ENCODE measurements at regions not wholly inside any gene's neighbourhood (a gene's known extent, or its start where the extent isn't known, plus 50 kb on each side); places are given as distances from the start of the nearest gene placed in this dataset.

GRCh38 chr19:31629579-31630363, 280.5 kb upstream of the TSHZ3 start:
- DNase-seq (ENCODE audit: insufficient read length, low spot score) (no peak), FAIRE-seq (no peak)

DNA sequence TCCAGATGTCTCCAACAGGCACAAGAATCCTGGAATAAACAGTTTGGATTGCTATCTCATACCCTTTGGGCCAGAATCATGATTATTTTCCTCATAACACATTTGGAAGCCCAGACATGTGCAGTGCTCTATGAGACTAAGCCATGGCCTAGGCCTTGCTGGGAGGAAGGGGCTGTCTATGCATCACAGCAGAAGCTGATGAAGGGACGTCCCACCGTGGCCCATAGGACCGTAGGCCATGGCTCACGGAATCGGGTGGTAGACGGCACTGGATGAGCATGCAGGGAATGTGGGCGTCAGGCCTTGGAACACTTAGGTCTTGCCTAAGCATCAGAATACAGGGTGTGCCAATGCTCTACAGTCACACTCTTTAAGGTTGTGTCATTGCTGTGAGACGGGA, 283.8 kb upstream of the TSHZ3 start:
- FAIRE-seq, result no peak
- no peak for DNase-seq (ENCODE audit: insufficient read length, low spot score)
- TF ChIP-seq PAX5 (IDR thresholded peaks at IDR 0.05; ENCODE audit: insufficient read depth, low read length, severe bottlenecking) (no peak), POLR2AphosphoS5 (IDR thresholded peaks at IDR 0.05; ENCODE audit: low read depth, low read length) (no peak), POLR2A (IDR thresholded peaks at IDR 0.05; ENCODE audit: low read depth, low read length) (no peak), TAF1 (IDR thresholded peaks at IDR 0.05; ENCODE audit: low read depth, low read length) (no peak), POU2F2 (IDR thresholded peaks at IDR 0.05; ENCODE audit: low read depth, low read length) (no peak), SPI1 (IDR thresholded peaks at IDR 0.05; ENCODE audit: low read depth, low read length) (no peak)

More at GRCh38 chr19:31629579-31630363, 280.5 kb upstream of the TSHZ3 start:
- no peak for TF ChIP-seq POU2F2 (IDR thresholded peaks at IDR 0.05; ENCODE audit: low read depth, low read length)
- no peak for TF ChIP-seq POLR2AphosphoS5 (IDR thresholded peaks at IDR 0.05; ENCODE audit: low read depth, low read length)
- TF ChIP-seq POLR2A (IDR thresholded peaks at IDR 0.05; ENCODE audit: low read depth, low read length), result no peak
- TF ChIP-seq PAX5 (IDR thresholded peaks at IDR 0.05; ENCODE audit: insufficient read depth, low read length, severe bottlenecking), result no peak
- TF ChIP-seq TAF1 (IDR thresholded peaks at IDR 0.05; ENCODE audit: low read depth, low read length), result no peak
- no peak for TF ChIP-seq SPI1 (IDR thresholded peaks at IDR 0.05; ENCODE audit: low read depth, low read length)

DNA sequence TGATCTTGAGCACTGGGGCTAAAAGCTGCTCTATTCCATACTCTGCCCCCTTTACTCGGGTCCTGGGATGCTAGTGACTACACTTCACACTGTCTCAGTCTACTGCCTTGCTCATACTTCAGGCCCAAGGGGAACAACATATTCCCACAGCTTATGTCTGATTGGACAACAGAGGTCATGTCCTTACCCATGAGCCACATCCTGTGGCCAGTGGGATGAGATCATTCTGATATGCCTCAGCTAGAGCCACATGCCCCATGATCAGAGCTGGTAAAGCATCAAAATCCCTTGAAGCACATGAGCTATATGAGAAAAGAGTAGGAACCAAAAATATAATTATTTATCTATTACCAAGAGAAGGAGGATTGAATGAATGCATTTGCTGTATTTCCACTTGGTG, 290.1 kb upstream of the TSHZ3 start:
- TF ChIP-seq SPI1 (IDR thresholded peaks at IDR 0.05; ENCODE audit: low read depth, low read length), result no peak
- TF ChIP-seq PAX5 (IDR thresholded peaks at IDR 0.05; ENCODE audit: insufficient read depth, low read length, severe bottlenecking), result no peak
- no peak for DNase-seq (ENCODE audit: insufficient read length, low spot score)
- no peak for FAIRE-seq

DNA sequence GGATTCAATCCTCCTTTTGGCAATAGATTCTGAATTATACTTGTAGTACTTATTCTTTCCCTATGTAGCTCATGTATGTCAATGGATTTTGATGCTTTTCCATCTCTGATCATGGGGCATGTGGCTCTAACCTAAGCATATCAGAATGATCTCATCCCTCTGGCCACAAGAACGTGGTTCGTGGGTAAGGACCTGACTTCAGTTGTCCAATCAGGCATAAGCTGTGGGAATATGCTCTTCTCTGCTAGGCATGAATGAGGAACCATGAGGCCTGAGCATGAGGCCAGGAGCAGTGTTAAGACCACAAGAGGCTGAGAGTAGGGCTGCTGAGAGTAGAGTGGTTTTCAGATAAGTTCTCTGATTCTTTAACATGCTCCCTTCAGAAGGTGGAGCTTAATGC, 292.4 kb upstream of the TSHZ3 start:
- no peak for FAIRE-seq
- DNase-seq (ENCODE audit: insufficient read length, low spot score), result no peak
- TF ChIP-seq SPI1 (IDR thresholded peaks at IDR 0.05; ENCODE audit: low read depth, low read length) (no peak), POU2F2 (IDR thresholded peaks at IDR 0.05; ENCODE audit: low read depth, low read length) (no peak), POLR2AphosphoS5 (IDR thresholded peaks at IDR 0.05; ENCODE audit: low read depth, low read length) (no peak), TAF1 (IDR thresholded peaks at IDR 0.05; ENCODE audit: low read depth, low read length) (no peak), PAX5 (IDR thresholded peaks at IDR 0.05; ENCODE audit: insufficient read depth, low read length, severe bottlenecking) (no peak)

DNA sequence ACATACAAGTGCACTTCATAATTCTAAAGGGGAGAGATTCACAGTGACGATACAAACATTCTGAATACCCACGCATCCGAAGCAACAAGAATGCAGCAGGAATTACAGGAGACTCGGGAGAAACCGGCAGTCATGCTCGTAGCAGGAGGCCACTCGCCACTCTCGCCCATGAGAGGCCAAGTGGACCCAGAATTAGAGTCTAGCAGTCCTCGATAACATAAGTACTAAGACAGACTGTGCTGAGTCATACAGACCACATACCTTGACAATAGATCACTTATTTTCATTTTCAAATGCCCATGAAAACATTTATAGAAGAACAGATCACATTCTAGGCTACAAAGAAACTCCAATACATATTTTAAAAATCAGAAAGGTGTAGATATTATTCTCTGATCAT, 299.1 kb upstream of the TSHZ3 start:
- no peak for FAIRE-seq
- TF ChIP-seq TAF1 (IDR thresholded peaks at IDR 0.05; ENCODE audit: low read depth, low read length) (no peak), POLR2AphosphoS5 (IDR thresholded peaks at IDR 0.05; ENCODE audit: low read depth, low read length) (no peak), POU2F2 (IDR thresholded peaks at IDR 0.05; ENCODE audit: low read depth, low read length) (no peak), PAX5 (IDR thresholded peaks at IDR 0.05; ENCODE audit: insufficient read depth, low read length, severe bottlenecking) (no peak), SPI1 (IDR thresholded peaks at IDR 0.05; ENCODE audit: low read depth, low read length) (no peak), POLR2A (IDR thresholded peaks at IDR 0.05; ENCODE audit: low read depth, low read length) (no peak)
- DNase-seq (ENCODE audit: insufficient read length, low spot score), result no peak

DNA sequence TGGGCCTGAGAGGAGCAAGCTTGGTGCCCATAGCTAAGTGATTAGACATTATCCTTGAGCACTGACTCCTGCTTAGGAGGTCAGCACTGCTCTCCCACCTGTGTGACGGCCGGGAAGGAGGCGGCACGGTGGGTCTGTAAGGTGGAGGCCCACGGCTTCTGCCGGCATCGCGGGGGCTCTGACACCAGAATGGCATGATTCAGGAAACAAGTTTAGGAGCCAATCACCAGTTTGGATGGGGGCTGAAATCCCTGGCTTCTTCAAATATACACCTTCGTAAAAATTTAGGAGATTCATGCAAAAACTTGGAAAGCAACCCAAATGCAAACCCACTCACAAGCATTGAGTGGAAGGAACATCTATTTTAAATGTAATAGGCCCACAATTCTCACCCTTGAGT, 307.3 kb upstream of the TSHZ3 start:
- DNase-seq (ENCODE audit: insufficient read length, low spot score) (no peak), FAIRE-seq (no peak)
- TF ChIP-seq POLR2AphosphoS5 (IDR thresholded peaks at IDR 0.05; ENCODE audit: low read depth, low read length) (no peak), POU2F2 (IDR thresholded peaks at IDR 0.05; ENCODE audit: low read depth, low read length) (no peak), PAX5 (IDR thresholded peaks at IDR 0.05; ENCODE audit: insufficient read depth, low read length, severe bottlenecking) (no peak), POLR2A (IDR thresholded peaks at IDR 0.05; ENCODE audit: low read depth, low read length) (no peak), SPI1 (IDR thresholded peaks at IDR 0.05; ENCODE audit: low read depth, low read length) (no peak), TAF1 (IDR thresholded peaks at IDR 0.05; ENCODE audit: low read depth, low read length) (no peak)

DNA sequence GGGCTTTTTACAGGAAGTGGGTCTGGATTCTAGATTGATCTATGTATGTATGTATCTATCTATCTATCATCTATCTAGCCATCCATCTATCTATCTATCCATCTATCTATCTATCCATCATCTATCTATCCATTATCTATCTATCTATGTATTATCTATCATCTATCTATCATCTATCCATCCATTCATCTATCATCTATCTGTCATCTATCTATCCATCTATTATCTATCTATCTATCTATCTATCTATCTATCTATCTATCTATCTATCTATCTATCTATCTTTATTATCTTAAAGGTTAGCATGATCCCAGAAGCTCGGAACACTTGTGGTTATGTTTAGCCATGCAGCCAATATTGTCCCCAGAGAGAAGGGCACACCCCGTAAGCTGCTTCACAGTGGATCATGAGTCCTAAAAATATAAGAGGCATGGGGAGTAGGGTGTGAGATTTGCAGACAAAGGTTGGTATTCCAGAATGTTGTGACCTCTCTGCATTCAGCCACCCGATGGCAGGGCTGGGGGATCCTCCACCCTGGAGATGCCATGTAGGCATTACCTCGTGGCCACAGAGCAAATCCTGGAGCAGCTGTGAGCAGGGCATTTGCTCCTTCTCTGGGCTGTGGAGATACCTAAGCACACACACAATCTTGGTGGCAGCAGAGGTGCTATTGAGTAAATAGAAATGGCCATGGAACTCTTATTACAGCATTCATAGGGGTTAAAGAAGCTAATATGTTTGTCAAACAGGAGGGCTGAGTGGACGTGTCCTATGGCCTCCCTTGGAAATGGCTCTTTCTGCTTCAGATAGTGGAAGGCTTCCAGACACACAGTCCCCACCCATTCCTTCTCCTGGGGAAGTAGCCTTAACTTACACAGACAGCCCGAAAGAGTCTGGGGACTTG, 310.0 kb upstream of the TSHZ3 start:
- FAIRE-seq (no peak), DNase-seq (ENCODE audit: insufficient read length, low spot score) (no peak)
- TF ChIP-seq TAF1 (IDR thresholded peaks at IDR 0.05; ENCODE audit: low read depth, low read length), result no peak
- TF ChIP-seq SPI1 (IDR thresholded peaks at IDR 0.05; ENCODE audit: low read depth, low read length), result no peak
- TF ChIP-seq PAX5 (IDR thresholded peaks at IDR 0.05; ENCODE audit: insufficient read depth, low read length, severe bottlenecking), result no peak
- no peak for TF ChIP-seq POU2F2 (IDR thresholded peaks at IDR 0.05; ENCODE audit: low read depth, low read length)
- no peak for TF ChIP-seq POLR2A (IDR thresholded peaks at IDR 0.05; ENCODE audit: low read depth, low read length)
- no peak for TF ChIP-seq POLR2AphosphoS5 (IDR thresholded peaks at IDR 0.05; ENCODE audit: low read depth, low read length)

DNA sequence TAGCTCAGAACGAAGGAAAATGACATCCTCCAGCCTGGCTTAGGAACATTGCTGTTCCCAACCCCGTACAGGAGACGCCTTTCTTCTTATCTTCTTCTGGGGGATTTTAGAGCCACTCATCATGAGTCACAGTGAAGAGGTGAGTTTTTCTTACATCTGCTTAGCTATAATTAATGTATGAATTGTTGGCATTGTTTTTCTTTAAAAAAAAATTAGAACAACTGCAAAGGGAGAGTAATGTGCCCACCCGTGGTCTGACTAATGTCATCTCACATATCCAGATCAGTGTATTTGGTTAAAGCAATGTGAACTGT, 310.6 kb upstream of the TSHZ3 start:
- TF ChIP-seq POLR2AphosphoS5 (IDR thresholded peaks at IDR 0.05; ENCODE audit: low read depth, low read length), result no peak
- TF ChIP-seq POLR2A (IDR thresholded peaks at IDR 0.05; ENCODE audit: low read depth, low read length), result no peak
- no peak for TF ChIP-seq SPI1 (IDR thresholded peaks at IDR 0.05; ENCODE audit: low read depth, low read length)
- no peak for TF ChIP-seq TAF1 (IDR thresholded peaks at IDR 0.05; ENCODE audit: low read depth, low read length)
- no peak for TF ChIP-seq PAX5 (IDR thresholded peaks at IDR 0.05; ENCODE audit: insufficient read depth, low read length, severe bottlenecking)
- DNase-seq (ENCODE audit: insufficient read length, low spot score) (no peak), FAIRE-seq (no peak)

GRCh38 chr19:31664096-31664495, 314.9 kb upstream of the TSHZ3 start:
- DNase-seq (ENCODE audit: insufficient read length, low spot score) (no peak), FAIRE-seq (no peak)
- TF ChIP-seq SPI1 (IDR thresholded peaks at IDR 0.05; ENCODE audit: low read depth, low read length), result no peak
- no peak for TF ChIP-seq POU2F2 (IDR thresholded peaks at IDR 0.05; ENCODE audit: low read depth, low read length)
- TF ChIP-seq POLR2A (IDR thresholded peaks at IDR 0.05; ENCODE audit: low read depth, low read length), result no peak
- no peak for TF ChIP-seq PAX5 (IDR thresholded peaks at IDR 0.05; ENCODE audit: insufficient read depth, low read length, severe bottlenecking)
- no peak for TF ChIP-seq POLR2AphosphoS5 (IDR thresholded peaks at IDR 0.05; ENCODE audit: low read depth, low read length)
- no peak for TF ChIP-seq TAF1 (IDR thresholded peaks at IDR 0.05; ENCODE audit: low read depth, low read length)
